ENCODE measurements at regions not wholly inside any gene's neighbourhood (a gene's known extent, or its start where the extent isn't known, plus 50 kb on each side); places are given as distances from the start of the nearest gene placed in this dataset.

DNA sequence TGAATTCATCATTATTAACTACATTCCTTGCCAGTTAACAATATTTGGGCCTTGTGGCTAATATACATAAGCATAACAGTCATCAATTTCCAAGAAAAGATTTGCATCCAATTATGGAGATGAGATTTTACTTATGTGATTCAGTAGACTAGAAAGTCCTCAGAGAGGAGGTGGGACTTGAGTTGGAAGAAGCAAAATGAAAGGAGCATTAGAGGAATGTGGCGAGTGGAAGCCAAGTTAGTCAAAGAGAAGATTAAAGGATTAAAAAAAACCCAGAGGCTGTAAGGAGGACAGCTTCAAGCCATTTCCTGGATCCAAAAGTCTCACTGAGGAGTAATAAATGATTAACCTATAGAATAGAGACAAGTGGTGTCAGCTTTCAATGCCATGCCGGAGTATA is 1099.4 kb upstream of the IGFBP7 start:
- TF ChIP-seq, protein P1, sequence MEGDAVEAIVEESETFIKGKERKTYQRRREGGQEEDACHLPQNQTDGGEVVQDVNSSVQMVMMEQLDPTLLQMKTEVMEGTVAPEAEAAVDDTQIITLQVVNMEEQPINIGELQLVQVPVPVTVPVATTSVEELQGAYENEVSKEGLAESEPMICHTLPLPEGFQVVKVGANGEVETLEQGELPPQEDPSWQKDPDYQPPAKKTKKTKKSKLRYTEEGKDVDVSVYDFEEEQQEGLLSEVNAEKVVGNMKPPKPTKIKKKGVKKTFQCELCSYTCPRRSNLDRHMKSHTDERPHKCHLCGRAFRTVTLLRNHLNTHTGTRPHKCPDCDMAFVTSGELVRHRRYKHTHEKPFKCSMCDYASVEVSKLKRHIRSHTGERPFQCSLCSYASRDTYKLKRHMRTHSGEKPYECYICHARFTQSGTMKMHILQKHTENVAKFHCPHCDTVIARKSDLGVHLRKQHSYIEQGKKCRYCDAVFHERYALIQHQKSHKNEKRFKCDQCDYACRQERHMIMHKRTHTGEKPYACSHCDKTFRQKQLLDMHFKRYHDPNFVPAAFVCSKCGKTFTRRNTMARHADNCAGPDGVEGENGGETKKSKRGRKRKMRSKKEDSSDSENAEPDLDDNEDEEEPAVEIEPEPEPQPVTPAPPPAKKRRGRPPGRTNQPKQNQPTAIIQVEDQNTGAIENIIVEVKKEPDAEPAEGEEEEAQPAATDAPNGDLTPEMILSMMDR (IDR thresholded peaks at IDR 0.05) = no peak
- no peak for TF ChIP-seq POLR2A (IDR thresholded peaks at IDR 0.05)
